GM12878 (cell line): ENCODE measurements at regions not wholly inside any gene's neighbourhood (a gene's known extent, or its start where the extent isn't known, plus 50 kb on each side); places are given as distances from the start of the nearest gene placed in this dataset.

Experiments
- ATAC-seq: fragments of 200-7000 bp; cut with Tn5 transposase; 3 replicates; pipeline ENCODE4 v1.9.1; 2020; ENCODE audit warnings: mild to moderate bottlenecking, moderate library complexity
- BruUV-seq: library from RNA; stranded (reverse); fragments of 400-500 nt; replicated peaks from 2 replicates; lab custom pipeline; 2021; lab: Mats Ljungman, UMichigan
- CTCF ChIA-PET: fragments of 300-600 bp; sonication (Branson Sonifier 250); formaldehyde crosslinking; extraction: SDS; loops from one replicate; lab custom pipeline; 2021; ENCODE audit warnings: inconsistent platforms; lab: Yijun Ruan, JAX
- POLR2A ChIA-PET: fragments of 350-600 bp; formaldehyde crosslinking; extraction: SDS; loops from one replicate; lab custom pipeline; 2021; ENCODE audit warnings: inconsistent platforms; lab: Charles Lee
- RAD21 ChIA-PET: fragments of 300-600 bp; sonication (Branson Sonifier 250); formaldehyde crosslinking; loops from one replicate; lab custom pipeline; 2023; ENCODE audit warnings: antibody characterized with exemption; ENCODE audit not compliant: unreplicated experiment; lab: Charles Lee
- SMC1A ChIA-PET: fragments of 300-600 bp; sonication (Branson Sonifier 250); formaldehyde crosslinking; loops from one replicate; lab custom pipeline; 2023; ENCODE audit not compliant: unreplicated experiment, uncharacterized antibody; lab: Charles Lee
- DNase-seq: peaks from one replicate; pipeline ENCODE4 v3.0.0-alpha.2; 2011; ENCODE audit warnings: low read depth, low spot score
- FAIRE-seq: peaks from 3 replicates; lab custom pipeline; 2011; peaks lifted over from hg19 to GRCh38; lab: Jason Lieb, UNC
- H2AFZ ChIP-seq: 2 replicates; pipeline ENCODE4 v1.6.0; 2011; ENCODE audit warnings: low read depth, low read length, control low read depth; ENCODE audit not compliant: control insufficient read depth
- H3K27ac ChIP-seq: 2 replicates; pipeline ENCODE4 v1.5.1; 2011; ENCODE audit warnings: control low read depth; ENCODE audit not compliant: control insufficient read depth, insufficient read depth
- H3K27me3 ChIP-seq, 2 experiments: replicated peaks in 1 of 2; 2 replicates each; pipeline versions ENCODE4 v1.6.0 to v1.6.1; 2011; ENCODE audit warnings: low read length in 1 of 2; ENCODE audit not compliant: control insufficient read depth in 2 of 2, insufficient read depth in 2 of 2
- H3K36me3 ChIP-seq, 2 experiments: 2 replicates each; pipeline ENCODE4 v1.5.1; 2011; ENCODE audit warnings: low read length in 1 of 2; ENCODE audit not compliant: control insufficient read depth in 2 of 2, insufficient read depth in 2 of 2
- H3K4me1 ChIP-seq: 2 replicates; pipeline ENCODE4 v1.6.1; 2011; ENCODE audit warnings: mild to moderate bottlenecking, low read length, moderate library complexity, mixed read lengths; ENCODE audit not compliant: control insufficient read depth, insufficient read depth
- H3K4me2 ChIP-seq: 2 replicates; pipeline ENCODE4 v1.6.0; 2011; ENCODE audit warnings: control low read depth; ENCODE audit not compliant: control insufficient read depth, insufficient read depth
- H3K4me3 ChIP-seq: fragments of 200-600 bp; sonication (generic); 2 replicates; pipeline ENCODE4 v1.5.1; 2016
- H3K79me2 ChIP-seq: 2 replicates; pipeline ENCODE4 v1.6.0; 2011; ENCODE audit warnings: low read length; ENCODE audit not compliant: control insufficient read depth, insufficient read depth
- H3K9ac ChIP-seq: 2 replicates; pipeline ENCODE4 v1.8.0; 2011; ENCODE audit warnings: low read length, control low read depth, mixed read lengths; ENCODE audit not compliant: control insufficient read depth, insufficient read depth
- H3K9me3 ChIP-seq: replicated peaks from 3 replicates; pipeline ENCODE4 v1.5.1; 2011; ENCODE audit warnings: mild to moderate bottlenecking, low read length; ENCODE audit not compliant: control insufficient read depth, insufficient read depth
- H4K20me1 ChIP-seq: 2 replicates; pipeline ENCODE4 v1.6.0; 2011; ENCODE audit not compliant: control insufficient read depth, insufficient read depth
- IRF4 ChIP-seq: IDR thresholded peaks from 2 replicates; pipeline ENCODE4 v1.6.1; 2011; ENCODE audit warnings: low read depth, low read length
- SMAD1 ChIP-seq: fragments of 450-650 bp; IDR thresholded peaks from 2 replicates; pipeline ENCODE4 v1.6.1; 2018; ENCODE audit warnings: mild to moderate bottlenecking, low read depth; ENCODE audit not compliant: partially characterized antibody
- SPI1 ChIP-seq: IDR thresholded peaks from 2 replicates; pipeline ENCODE4 v1.6.1; 2011; ENCODE audit warnings: low read depth, mild to moderate bottlenecking, low read length, moderate library complexity, borderline replicate concordance; ENCODE audit not compliant: insufficient read depth
- WGBS: methylation state at CpG from one replicate; pipeline ENCODE4 v1.1.6; 2016; ENCODE audit warnings: low lambda C conversion rate; ENCODE audit not compliant: insufficient replicate concordance, insufficient coverage; ENCODE audit errors: missing lambda C conversion rate; 5-methylcytosine and 5-hydroxymethylcytosine counted together
- in situ Hi-C: fragments of 300-500 bp; cut with MboI; formaldehyde crosslinking; loops from 9 replicates; pipeline ENCODE4 v1.14.3; 2018; ENCODE audit warnings: mixed read lengths
- intact Hi-C: fragments of 100-400 bp; cut with micrococcal nuclease; formaldehyde crosslinking; loops from one replicate; pipeline ENCODE4 v1.14.2; 2022; ENCODE audit not compliant: unreplicated experiment
- TF ChIP-seq, protein P1 (sequence below): IDR thresholded peaks from 2 replicates; pipeline ENCODE4 v1.6.1; 2011; ENCODE audit warnings: low read depth, low read length, improper control_type of control experiment, borderline replicate concordance

DNA sequence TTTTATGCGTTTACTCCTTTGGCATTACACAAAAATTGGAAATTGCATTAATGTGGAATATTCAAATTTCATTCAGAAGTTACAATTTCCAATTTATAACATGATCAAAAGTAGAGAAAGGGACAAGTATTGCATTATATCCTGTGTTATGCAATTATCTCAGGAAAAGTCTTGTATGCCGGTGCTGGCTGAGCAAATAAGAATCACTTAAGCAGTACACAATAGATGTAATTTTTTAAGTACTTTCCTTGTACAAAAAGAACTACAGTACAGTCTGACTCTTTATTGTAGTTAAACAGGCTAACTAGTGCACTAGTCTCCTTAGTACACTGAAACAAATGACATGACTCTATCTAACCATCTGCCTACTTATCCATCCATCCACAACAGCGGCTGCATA lies 493.2 kb upstream of the KCNMB2 start:
- RAD21 ChIA-PET, result no interaction called here
- BruUV-seq, result no TSS peak

GRCh38 chr3:178044320-178044719 lies 491.9 kb upstream of the KCNMB2 start:
- TF ChIP-seq, protein P1, sequence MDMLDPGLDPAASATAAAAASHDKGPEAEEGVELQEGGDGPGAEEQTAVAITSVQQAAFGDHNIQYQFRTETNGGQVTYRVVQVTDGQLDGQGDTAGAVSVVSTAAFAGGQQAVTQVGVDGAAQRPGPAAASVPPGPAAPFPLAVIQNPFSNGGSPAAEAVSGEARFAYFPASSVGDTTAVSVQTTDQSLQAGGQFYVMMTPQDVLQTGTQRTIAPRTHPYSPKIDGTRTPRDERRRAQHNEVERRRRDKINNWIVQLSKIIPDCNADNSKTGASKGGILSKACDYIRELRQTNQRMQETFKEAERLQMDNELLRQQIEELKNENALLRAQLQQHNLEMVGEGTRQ, result no peak
- no peak for TF ChIP-seq SPI1
- no peak for TF ChIP-seq SMAD1
- ChIA-PET SMC1A (no interaction called here), CTCF (no interaction called here), POLR2A (no interaction called here), RAD21 (no interaction called here)
- Histone ChIP-seq H3K4me2 (no peak overlapping the region), H4K20me1 (no peaks in the 10 kb centered on the region), H3K27me3 (no peaks in the 10 kb centered on the region), H3K36me3 (no peaks in the 10 kb centered on the region), H3K79me2 (no peaks in the 10 kb centered on the region), H3K9ac (no peak overlapping the region), H3K4me3 (no peak overlapping the region), H2AFZ (no peak overlapping the region), H3K9me3 (no peaks in the 10 kb centered on the region), H3K27ac (no peak overlapping the region), H3K4me1 (no peaks in the 10 kb centered on the region)
- intact Hi-C loops, result no loop called here
- no TSS peak for BruUV-seq
- in situ Hi-C loops, result no loop called here
- no peak for ATAC-seq
- DNase-seq, result no peak
- 91% methylated on average over 2 of the region's 2 CpGs for WGBS
- no peak for FAIRE-seq

More for the DNA sequence above, 493.2 kb upstream of the KCNMB2 start:
- no peak overlapping the region for H3K9ac ChIP-seq
- H3K27ac ChIP-seq, result no peak overlapping the region
- no peaks in the 10 kb centered on the region for H3K79me2 ChIP-seq
- intact Hi-C loops, result no loop called here
- FAIRE-seq (no peak), DNase-seq (no peak), ATAC-seq (no peak)
- H3K27me3 ChIP-seq, result no peaks in the 10 kb centered on the region
- no peaks in the 10 kb centered on the region for H3K4me1 ChIP-seq
- no peak overlapping the region for H3K4me3 ChIP-seq
- in situ Hi-C loops, result no loop called here
- H3K36me3 ChIP-seq, result no peaks in the 10 kb centered on the region
- SMC1A ChIA-PET, result no interaction called here
- H2AFZ ChIP-seq, result no peak overlapping the region
- no peaks in the 10 kb centered on the region for H3K9me3 ChIP-seq
- H3K4me2 ChIP-seq, result no peak overlapping the region
- H4K20me1 ChIP-seq, result no peaks in the 10 kb centered on the region
- TF ChIP-seq IRF4, result no peak
- TF ChIP-seq, all 136 proteins: peak for 0
- CTCF ChIA-PET, result no interaction called here
- POLR2A ChIA-PET, result no interaction called here
- WGBS, result 76% methylated on average over 3 of the region's 3 CpGs
